Gastroesophageal sphincter (tissue), 3 donors: ENCODE measurements at regions not wholly inside any gene's neighbourhood (a gene's known extent, or its start where the extent isn't known, plus 50 kb on each side); places are given as distances from the start of the nearest gene placed in this dataset.

Experiments used
- CTCF ChIP-seq, 4 experiments: fragments of 200-600 bp in 2 of 4; fragments of 450-650 bp in 2 of 4; sonication (generic) in 1 of 4; IDR thresholded peaks; one replicate each; pipeline ENCODE4 v1.5.1; 2017 to 2019; ENCODE audit warnings: antibody characterized with exemption in 4 of 4, mild to moderate bottlenecking in 2 of 4, moderate library complexity in 2 of 4
- EP300 ChIP-seq: sonication (generic); formaldehyde crosslinking; IDR thresholded peaks from one replicate; pipeline ENCODE4 v1.6.1; 2017; ENCODE audit warnings: antibody characterized with exemption, mild to moderate bottlenecking
- POLR2A ChIP-seq, 2 donors: fragments of 450-650 bp; IDR thresholded peaks; one replicate each; pipeline ENCODE4 v1.6.1; 2017; ENCODE audit warnings: antibody characterized with exemption in 2 of 2, mild to moderate bottlenecking in 2 of 2, moderate library complexity in 1 of 2
- POLR2AphosphoS5 ChIP-seq: sonication (generic); formaldehyde crosslinking; IDR thresholded peaks from one replicate; pipeline ENCODE4 v1.6.1; 2017; ENCODE audit warnings: antibody characterized with exemption

DNA sequence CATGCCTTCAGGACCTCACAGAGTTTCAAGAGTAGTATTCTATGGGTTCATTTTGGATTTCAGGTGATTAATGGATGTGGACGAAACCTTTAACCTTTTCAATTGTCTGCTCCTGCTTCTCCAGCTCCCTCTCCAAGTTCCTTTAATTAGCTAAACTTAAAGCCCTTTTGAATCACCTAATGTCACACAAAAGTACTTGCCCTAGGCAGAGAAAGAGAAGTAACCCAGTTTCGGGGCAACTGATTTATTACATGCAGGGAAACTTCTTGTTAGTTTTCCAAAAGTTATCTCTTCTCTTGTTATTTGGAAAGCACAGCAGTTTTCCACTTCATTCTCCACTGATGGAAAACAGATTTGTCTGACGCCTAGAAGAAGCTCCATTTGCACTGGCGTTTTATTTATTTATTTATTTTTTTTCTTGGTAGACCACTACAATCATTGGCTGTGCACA is 407.7 kb upstream of the JARID2 start:
- TF ChIP-seq CTCF (IDR thresholded peaks at IDR 0.05): no peak
- no peak for TF ChIP-seq POLR2A (IDR thresholded peaks at IDR 0.05)
- no peak for TF ChIP-seq EP300
- TF ChIP-seq POLR2AphosphoS5: no peak
